ENCODE measurements at regions not wholly inside any gene's neighbourhood (a gene's known extent, or its start where the extent isn't known, plus 50 kb on each side); places are given as distances from the start of the nearest gene placed in this dataset.
"Not testable (repeated sequence)": the region's sequence is repeated elsewhere in the genome, so short reads cannot be mapped to it uniquely, and the experiment has no call there.

DNA sequence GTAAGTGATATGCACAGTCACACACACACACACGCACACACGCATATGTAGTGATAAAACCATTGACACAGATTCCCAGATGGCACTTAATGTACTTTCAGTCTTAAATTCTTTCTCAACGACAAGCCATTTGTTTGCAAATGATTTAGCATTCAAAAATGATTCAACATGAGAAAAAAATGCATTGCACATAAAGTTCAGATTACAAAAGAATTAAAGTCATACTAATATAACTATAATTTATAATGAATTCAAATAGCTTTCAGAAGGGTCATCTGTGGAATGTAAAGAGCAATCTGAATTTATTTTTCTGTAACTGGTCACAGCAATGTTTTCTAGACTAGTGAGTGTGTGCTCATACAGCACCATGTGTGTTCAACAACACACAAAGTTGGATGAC is 521.6 kb upstream of the ZNF337 start:
- DNase-seq (ENCODE audit: low read depth, low spot score) = no peak

DNA sequence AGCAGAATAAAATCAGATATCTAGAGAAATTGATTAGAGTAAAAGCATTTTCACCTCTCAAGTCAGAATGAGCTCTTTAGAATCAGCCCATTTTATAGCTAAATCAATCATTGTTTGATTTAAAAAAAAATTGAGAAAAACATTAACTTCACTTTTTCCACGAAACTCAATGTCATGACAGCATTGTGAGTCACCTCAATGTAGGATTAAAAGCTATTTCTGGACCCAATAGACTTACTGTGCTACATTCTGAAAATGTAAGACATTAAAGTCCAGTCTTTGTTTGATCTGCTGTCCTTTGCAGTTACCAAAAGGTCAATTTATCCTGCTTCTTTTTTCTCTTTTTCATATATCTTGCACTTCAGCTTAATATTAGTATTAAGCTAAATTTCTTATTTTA is 519.4 kb upstream of the ZNF337 start:
- DNase-seq (ENCODE audit: low read depth, low spot score) = peak; percentile 3

DNA sequence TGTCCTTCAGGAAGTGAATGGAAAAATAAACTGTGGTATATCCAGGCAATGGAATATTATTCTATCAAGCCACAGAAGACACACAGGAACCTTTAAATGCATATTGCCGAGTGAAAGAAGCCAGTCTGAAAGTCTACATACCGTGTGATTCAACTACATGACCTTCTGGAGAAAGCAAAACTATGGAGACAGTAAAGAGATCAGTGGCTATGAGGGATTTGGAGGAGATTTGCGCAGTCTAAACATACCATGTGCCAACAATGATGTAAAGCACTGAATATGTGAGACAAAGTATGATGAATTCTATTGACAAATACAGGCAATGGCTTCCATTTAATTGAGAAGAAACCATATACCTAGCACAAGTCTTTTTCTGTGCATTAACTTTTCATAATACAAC is 518.3 kb upstream of the ZNF337 start:
- no peak for DNase-seq (ENCODE audit: low read depth, low spot score)

DNA sequence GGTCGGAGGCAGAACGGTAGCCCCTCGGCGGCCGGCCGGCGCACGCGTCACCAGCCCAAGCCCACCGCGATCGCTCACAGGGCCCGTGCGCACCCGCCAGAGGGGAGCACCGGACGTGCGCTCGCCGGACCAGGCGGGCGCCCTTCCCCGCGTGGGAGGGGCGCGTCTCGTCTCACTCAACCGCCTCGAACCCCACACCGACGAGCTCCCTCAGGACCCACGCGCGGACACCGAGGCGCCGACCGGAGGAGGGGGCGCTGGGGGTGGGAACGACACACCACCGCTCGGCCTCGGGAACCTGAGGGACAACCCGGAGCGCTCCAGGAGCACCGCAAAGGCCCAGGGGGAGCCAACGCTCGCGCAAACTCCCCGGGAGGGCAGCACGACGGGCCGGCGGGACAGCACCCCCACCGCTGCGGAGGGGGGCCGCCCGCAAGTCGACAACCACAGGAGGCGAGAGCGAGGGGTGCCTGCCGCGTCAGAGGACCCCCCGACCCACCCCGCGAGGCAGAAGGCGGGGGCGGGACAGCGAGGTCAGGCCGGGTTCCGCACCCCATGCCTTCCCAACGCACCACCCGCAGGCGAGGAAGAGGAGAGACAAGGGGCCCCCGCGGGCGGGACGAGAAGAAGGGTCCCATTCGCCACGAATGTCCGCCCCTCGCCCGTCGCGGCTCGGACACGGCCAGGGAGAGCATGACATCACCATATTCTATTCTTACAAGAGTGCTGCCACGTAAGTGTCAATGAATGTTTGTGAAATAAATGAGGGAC is 512.7 kb upstream of the ZNF337 start:
- peak; percentile 18 for DNase-seq (ENCODE audit: low read depth, low spot score)

DNA sequence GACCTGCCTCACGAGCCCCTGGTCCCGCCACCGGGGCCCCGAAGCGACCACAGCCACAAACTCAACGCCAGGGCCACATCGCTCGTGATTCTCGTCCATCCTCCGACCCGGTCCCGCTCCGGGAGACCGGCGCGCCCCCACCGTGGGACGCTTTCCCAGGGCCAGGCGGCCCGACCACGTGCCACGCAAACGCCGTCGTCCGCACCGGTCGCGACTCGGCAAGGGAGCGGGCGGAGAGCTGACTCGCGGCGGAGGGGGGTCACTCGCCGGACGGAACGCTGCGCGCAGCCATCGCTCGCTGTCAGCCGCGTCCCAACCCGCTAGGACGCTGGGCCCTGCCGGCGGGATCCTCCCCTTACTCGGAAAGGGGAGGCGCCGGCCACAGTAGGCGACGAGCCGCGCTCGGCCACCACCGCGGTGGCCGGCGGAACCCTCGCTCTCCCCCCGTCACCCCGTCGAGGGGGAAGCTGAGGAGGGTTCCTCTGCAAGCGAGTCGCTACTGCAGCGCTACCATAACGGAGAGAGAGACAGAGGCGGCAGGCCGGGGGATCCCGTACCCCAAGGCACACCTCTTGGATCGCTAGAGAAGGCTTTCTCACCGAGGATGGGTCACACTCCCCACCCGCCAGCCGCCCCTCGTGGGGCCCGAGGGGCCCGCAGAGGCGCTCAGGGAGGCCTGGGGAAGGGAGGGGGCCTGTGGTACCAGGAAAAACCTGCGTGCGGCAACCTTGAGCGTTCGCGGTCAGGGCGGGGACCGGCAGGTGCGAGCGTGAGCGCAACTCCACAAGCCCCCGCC is 511.8 kb upstream of the ZNF337 start:
- peak; percentile 43 for DNase-seq (ENCODE audit: low read depth, low spot score)

DNA sequence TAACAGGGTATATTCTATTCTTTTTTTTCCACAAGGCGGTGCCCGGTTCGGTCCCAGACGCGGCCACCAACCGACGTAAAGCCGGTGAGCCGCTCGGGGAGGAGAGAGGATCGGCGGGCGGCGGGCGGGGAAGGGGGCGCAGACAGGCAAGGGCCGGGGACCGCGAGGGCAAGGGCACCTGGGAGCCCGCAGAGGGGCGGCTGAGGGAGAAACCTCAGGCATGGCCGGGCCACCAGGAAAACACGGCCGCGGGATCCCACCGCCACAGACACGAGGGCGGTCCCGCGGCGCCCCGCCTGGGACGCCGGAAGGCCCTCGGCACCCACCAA is 511.3 kb upstream of the ZNF337 start:
- peak; percentile 8 for DNase-seq (ENCODE audit: low read depth, low spot score)

DNA sequence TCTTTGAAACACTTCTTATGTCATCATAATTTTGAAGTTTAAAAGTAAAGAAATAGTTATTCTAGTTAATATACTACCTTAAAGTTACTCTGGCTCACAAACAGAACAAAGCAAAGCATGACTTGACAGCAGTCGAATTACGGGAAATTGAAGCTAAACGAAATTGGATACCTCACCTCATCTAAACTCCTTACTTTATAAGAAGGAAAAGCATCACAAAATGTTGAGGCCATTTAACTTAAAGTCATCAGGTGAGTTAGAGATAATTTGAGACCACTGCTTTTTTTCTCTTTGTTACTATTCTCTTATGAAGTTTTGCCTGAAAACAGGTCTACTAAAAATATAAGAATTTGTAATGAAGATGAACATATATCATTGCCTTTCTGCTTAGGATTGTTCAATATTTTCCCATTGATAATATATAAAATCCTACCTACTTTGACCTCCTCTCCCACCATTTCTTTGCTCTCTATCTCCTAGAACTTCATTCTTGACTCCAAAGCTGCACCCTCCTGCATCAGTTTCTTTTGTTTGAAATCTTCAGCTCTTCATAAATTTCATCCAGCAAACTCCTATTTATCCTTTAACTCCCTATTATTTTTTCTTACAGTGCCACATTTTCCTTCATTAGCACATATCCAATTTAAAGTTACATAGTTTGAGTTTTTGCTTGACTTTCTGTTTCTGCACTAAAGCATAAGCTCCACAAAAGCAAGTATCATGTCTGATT is 510.7 kb upstream of the ZNF337 start:
- no peak for DNase-seq (ENCODE audit: low read depth, low spot score)

DNA sequence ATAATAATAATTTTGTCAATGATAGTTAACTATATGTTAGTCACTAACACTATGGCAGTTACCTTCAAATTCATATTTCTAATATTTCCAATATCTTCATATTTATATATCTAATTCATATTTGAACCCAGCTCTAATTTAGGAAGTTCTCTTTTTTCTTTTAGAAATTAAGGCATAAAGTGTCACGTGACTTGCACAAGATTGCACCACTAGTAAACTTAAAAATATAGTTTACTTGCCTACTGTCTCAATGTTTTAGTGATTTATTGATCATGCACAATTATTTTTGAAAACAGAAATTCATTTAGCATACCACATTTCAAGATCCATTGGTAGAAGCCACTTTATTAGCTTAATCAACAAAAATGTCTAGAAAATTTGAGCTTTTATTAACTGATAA is 508.7 kb upstream of the ZNF337 start:
- no peak for DNase-seq (ENCODE audit: low read depth, low spot score)

DNA sequence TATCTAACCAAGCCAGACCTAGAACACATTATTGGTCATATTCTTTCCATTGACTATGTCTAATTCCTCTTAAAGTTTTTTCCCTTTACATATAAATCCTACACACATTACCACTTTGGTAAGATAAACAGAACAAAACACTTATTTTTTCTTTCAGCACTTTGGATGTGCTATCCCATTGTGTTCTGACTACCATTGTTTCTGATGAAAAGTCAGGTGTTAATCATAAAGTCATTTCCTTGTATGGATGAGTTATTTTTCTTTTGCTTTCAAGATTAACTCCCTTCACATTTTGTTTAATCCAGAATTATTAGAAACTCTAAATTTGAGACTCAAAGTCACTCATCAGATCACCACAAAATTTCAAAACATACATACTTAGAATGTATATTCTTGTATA is 504.4 kb upstream of the ZNF337 start:
- DNase-seq (ENCODE audit: low read depth, low spot score) = not testable (repeated sequence)

DNA sequence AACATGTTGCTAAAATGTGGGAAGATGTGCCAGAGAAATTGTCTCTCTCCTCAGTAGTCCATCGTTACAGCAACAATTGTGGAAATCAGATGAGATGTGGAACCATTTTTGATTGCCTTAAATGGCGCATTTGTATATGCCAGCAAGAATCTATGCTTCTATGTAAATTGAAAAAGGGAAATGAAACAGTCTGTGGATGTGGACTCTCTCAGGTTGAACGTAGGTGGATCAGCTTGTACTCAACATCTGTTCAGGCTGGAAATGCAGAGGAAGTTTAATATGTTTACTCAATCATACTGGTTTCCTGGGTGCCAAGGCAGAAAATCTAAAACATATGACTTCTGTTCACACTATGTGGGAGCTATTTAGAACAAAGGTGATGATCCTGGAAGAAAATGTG is 490.7 kb upstream of the ZNF337 start:
- not testable (repeated sequence) for DNase-seq (ENCODE audit: low read depth, low spot score)

DNA sequence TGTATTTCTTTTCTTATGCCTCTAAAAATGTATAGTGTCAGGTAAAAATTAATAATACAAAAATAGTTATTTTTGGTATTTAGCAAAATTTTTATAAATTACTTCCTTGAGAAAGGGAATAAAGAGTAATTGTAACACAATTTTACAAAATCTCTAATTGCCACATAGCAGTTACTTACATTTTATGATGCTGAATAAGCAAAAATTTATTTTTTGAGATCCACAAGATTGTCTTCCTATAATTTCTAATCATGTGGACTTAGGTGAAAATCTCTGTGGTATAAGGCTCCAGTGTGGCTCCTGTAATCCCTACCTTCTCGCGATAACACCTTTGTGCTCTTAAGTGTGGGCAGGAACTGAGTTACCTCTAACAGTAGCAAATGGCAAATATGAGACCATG is 487.1 kb upstream of the ZNF337 start:
- not testable (repeated sequence) for DNase-seq (ENCODE audit: low read depth, low spot score)

DNA sequence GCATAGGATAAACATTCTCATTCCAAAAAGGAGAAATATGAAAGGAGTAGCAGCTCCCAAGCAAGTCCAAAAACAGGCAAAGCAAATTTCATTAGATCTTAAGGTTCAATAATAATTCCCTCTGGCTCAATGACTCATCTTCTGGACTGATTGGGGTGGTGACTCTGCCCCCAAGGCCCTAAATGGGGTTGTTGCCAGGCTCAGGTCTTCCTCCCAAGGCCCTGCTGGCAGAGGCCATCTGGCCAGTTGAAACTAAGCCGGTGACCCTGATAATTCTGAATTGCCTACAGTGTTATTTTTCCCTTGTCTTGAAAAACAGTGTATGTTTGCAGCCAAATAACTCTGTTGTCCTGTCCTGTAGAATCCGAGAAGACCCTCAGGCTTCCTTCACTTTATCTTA is 484.7 kb upstream of the ZNF337 start:
- not testable (repeated sequence) for DNase-seq (ENCODE audit: low read depth, low spot score)

DNA sequence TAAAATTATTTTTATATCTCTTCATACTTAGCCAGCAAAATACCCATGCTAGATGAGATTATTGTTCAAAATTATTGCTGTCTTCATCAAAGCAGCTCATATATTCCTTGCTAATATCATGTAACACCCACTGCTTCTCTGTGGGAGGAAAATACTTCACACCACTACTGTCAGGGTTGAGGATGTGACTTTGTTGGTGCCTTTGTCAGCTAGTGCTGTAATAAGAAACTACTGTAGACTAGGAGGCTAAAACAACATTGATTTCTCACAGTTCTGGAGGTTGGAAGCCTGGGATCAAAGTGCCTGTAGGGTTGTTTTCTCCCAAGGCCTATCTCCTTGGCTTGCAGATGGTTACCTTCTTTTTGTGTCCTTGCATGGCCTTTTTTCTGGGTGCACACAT is 475.2 kb upstream of the ZNF337 start:
- not testable (repeated sequence) for DNase-seq (ENCODE audit: low read depth, low spot score)

DNA sequence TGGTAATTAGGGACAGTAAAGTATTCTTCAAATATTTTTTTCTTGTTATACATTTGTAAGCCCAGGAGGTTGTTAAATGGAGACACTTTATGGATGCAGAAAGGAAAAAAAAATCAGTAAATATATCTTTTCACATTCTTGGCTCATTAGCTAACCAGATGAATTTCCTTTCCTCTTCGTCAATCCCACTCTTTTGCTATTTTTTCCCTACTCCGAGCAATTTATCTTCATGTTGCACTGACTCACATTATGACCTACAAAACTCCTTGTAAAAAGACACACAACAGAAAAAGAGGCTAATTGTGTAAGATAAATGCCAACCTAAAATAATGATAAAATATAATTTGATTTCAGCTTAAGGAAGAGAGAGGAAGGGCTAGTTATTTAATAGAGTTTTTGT is 472.9 kb upstream of the ZNF337 start:
- DNase-seq (ENCODE audit: low read depth, low spot score) = peak; percentile 4

DNA sequence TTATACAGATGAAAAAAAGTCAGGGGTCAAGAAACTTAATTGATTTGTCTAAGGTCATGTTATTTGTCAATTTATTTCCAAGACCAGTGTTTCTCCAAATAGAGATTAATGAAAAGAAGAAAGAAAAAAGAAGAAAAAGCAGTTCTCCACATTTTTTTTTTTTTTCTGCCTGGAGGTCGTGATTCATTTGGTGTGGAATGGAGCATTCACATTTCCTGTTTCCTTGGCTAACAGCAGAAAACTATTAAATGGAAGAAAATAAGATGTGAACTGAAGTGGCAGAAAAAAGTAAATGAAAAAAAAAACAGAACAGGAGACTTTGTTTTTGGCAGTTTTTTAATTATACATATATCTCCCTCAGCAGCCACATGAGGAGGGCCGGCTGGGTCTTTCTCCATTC is 470.8 kb upstream of the ZNF337 start:
- peak; percentile 47 for DNase-seq (ENCODE audit: low read depth, low spot score)

DNA sequence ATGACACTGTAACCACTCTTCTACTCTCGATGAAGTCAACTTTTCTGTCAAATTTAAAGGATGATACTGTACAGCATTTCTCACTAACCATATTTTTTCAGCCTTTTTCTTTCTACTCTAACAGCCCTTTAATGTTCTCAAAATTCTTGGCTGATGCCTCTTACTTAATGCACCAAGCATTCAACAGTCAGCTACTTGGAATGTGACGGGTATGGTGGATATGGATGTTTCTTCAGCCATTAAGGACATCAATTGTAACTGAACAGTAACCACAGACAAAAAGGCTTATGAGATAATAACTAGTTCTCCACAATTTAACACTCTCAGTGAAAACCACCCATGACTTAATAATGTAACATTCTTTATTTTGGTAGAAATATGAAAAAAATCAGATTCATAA is 467.2 kb upstream of the ZNF337 start:
- DNase-seq (ENCODE audit: low read depth, low spot score) = peak; percentile 82

DNA sequence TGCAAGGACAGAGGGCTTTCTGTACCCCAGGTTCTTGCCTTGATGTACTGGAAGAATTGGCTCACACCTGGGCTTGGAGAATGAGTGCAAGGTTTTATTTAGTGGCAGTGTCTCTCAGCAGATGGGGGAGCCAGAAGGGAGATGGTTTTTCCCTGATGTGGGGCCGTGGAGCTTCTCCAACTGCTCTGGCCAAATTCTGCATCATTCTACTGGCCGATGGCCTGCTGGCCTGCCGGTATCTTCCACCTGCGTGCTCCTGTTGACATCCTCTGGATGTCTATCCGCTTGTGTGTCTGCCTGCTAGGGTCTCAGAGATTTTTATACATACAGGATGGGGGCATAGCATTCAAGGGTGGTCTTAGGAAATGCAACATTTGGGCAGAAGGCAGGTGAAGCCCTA is 466.5 kb upstream of the ZNF337 start:
- DNase-seq (ENCODE audit: low read depth, low spot score) = not testable (repeated sequence)

DNA sequence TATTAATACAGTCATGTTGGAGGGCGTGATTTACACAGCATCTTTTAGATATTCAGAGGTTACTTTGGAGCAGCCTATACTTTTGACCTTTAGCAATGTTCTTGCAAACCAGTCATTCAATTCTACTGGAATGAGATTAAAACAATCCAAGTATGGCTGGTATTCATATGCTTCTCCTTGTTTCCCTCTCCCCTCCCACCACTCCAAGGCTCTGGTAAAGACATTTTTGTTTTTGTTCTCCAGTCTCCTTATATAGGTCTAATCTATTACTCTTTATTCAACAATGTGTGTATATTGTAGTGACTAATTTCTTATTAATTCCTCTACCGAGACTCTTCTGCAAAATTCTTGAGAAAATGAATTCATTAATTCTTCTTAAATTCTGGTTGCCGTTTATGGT is 465.1 kb upstream of the ZNF337 start:
- DNase-seq (ENCODE audit: low read depth, low spot score) = peak; percentile 12

DNA sequence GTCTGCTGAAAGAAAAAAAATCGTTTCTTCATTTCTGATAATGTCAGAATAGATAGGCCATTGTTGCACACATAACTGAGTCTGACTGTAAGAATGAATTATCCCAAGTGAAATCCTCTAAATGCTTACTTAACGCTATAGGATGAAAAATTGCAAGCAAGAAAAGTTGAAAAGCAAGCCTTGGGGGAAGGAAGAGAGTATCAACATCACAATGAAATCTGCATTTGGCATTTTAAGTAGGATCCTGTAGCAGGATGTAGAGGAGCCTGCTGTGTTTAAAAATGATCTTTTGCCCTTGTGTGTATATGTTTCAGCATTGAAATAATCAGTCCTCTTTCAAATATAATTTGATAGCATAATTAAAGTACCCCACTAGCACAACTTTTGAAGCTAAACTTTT is 464.3 kb upstream of the ZNF337 start:
- not testable (repeated sequence) for DNase-seq (ENCODE audit: low read depth, low spot score)

DNA sequence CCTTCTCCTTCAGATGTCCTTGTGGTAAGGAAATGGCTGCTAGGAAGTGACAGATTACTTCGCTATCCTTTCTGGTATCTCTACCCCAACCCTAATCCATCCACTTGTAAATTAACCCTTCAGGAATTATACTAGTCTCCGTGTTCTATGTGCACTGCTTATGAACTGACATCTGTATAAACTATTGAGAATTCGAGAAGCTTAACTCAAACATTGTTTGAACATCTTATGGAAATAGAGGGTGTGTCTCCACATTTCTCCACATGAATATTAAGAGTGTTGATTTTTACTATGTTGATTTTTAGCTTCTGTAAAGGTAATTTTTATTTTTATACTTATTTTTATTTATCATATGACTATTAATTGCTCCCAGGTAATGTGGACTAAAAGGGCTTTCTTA is 457.6 kb upstream of the ZNF337 start:
- DNase-seq (ENCODE audit: low read depth, low spot score) = no peak

DNA sequence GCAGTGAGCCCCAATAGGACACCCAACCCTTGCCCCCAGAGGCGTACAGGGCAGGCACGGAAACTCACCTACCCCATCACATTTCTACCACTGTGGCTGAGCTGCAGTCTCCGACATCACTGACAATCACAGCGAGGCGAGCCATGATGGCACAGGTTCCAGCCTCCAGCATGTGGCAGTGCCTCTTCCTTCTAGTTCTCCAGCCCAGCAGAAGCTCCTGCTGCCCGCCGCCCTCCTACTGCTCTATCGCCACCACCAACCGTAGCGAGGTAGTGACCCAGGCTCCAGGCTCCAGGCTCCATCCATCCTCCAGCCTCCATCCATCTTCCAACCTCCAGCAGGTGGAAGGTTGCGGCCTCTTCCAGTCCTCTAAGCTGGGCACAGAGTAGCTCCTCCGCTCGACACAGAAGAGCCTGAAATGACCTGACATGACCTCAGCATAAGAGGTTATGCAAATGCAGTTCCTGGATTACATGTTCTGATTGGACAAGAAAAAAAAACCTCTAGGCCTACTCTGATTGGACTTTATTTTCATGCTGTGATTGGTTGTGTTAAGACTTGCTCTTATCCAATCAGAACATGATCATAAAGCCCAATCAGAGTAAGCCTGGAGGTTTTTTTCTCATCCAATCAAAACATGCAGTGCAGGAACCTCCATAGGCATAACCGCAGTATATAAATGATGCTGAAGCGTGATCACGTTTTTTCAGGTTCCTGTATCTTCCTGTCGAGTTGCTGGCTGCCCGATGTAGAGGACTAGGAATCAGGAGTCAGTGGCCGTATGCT is 438.9 kb upstream of the ZNF337 start:
- DNase-seq (ENCODE audit: low read depth, low spot score) = no peak

DNA sequence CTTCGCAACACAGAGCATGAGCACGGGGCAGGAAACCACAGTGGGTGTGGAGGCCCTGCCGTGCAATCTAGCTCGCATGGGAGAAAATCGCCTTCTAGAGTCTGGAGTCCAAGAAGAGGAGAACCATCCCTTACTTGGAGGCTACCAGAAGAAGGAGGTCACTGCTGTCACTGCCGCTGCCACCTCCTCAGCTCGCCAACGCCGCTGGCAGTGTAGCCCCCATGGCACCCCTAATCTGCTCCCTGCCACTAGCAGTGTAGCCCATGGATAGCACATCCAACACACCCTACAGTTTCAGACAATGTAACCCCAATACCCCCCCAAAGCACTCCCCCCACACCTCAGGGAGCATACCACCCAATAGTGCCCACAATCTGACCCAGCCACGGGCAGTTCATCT is 438.0 kb upstream of the ZNF337 start:
- no peak for DNase-seq (ENCODE audit: low read depth, low spot score)
